ENCODE measurements at regions not wholly inside any gene's neighbourhood (a gene's known extent, or its start where the extent isn't known, plus 50 kb on each side); places are given as distances from the start of the nearest gene placed in this dataset.

DNA sequence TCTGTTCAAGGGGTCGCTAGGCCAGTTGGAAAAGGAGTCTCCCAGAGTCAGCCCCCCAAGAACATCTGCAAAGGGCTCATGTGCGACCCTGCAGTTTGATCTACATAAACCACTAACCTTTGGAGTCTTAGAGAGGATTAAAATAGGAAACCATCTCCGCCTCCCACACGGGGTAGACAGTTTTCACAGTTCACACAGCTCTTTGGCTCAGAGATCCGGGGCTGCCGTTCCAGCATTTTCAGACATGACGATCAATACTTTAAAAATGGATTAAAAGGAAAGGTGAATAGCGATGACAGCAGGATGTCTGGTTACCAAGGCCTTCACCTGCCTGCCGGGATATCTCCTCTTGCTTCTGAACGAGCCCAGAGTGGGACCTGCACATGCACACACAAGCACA is 59.8 kb upstream of the BCL11B start:
- TF ChIP-seq, protein P1, sequence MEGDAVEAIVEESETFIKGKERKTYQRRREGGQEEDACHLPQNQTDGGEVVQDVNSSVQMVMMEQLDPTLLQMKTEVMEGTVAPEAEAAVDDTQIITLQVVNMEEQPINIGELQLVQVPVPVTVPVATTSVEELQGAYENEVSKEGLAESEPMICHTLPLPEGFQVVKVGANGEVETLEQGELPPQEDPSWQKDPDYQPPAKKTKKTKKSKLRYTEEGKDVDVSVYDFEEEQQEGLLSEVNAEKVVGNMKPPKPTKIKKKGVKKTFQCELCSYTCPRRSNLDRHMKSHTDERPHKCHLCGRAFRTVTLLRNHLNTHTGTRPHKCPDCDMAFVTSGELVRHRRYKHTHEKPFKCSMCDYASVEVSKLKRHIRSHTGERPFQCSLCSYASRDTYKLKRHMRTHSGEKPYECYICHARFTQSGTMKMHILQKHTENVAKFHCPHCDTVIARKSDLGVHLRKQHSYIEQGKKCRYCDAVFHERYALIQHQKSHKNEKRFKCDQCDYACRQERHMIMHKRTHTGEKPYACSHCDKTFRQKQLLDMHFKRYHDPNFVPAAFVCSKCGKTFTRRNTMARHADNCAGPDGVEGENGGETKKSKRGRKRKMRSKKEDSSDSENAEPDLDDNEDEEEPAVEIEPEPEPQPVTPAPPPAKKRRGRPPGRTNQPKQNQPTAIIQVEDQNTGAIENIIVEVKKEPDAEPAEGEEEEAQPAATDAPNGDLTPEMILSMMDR (conservative IDR thresholded peaks at IDR 0.05; ENCODE audit: low read depth in 2 of 2), result no peak
- TF ChIP-seq EZH2phosphoT487 (IDR thresholded peaks at IDR 0.05; ENCODE audit: unreplicated experiment), result no peak
- TF ChIP-seq CREB1 (CRISPR knock-in tag; IDR thresholded peaks at IDR 0.05; ENCODE audit: low read depth), result no peak
- TF ChIP-seq STAT1 (IDR thresholded peaks at IDR 0.05; ENCODE audit: unreplicated experiment), result no peak
- TF ChIP-seq, protein P2, sequence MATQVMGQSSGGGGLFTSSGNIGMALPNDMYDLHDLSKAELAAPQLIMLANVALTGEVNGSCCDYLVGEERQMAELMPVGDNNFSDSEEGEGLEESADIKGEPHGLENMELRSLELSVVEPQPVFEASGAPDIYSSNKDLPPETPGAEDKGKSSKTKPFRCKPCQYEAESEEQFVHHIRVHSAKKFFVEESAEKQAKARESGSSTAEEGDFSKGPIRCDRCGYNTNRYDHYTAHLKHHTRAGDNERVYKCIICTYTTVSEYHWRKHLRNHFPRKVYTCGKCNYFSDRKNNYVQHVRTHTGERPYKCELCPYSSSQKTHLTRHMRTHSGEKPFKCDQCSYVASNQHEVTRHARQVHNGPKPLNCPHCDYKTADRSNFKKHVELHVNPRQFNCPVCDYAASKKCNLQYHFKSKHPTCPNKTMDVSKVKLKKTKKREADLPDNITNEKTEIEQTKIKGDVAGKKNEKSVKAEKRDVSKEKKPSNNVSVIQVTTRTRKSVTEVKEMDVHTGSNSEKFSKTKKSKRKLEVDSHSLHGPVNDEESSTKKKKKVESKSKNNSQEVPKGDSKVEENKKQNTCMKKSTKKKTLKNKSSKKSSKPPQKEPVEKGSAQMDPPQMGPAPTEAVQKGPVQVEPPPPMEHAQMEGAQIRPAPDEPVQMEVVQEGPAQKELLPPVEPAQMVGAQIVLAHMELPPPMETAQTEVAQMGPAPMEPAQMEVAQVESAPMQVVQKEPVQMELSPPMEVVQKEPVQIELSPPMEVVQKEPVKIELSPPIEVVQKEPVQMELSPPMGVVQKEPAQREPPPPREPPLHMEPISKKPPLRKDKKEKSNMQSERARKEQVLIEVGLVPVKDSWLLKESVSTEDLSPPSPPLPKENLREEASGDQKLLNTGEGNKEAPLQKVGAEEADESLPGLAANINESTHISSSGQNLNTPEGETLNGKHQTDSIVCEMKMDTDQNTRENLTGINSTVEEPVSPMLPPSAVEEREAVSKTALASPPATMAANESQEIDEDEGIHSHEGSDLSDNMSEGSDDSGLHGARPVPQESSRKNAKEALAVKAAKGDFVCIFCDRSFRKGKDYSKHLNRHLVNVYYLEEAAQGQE (IDR thresholded peaks at IDR 0.05; ENCODE audit: unreplicated experiment), result no peak
- no peak for TF ChIP-seq ZNF331 (CRISPR knock-in tag; IDR thresholded peaks at IDR 0.05; ENCODE audit: low read depth)
- no peak for TF ChIP-seq POLR2AphosphoS5 (IDR thresholded peaks at IDR 0.05; ENCODE audit: low read depth)
- TF ChIP-seq EZH2 (IDR thresholded peaks at IDR 0.05; ENCODE audit: low read depth, unreplicated experiment), result no peak
- no peak for TF ChIP-seq NANOG (IDR thresholded peaks at IDR 0.05; ENCODE audit: borderline replicate concordance)
- no peak for TF ChIP-seq ZNF114 (CRISPR knock-in tag; IDR thresholded peaks at IDR 0.05)
- TF ChIP-seq, protein P3, sequence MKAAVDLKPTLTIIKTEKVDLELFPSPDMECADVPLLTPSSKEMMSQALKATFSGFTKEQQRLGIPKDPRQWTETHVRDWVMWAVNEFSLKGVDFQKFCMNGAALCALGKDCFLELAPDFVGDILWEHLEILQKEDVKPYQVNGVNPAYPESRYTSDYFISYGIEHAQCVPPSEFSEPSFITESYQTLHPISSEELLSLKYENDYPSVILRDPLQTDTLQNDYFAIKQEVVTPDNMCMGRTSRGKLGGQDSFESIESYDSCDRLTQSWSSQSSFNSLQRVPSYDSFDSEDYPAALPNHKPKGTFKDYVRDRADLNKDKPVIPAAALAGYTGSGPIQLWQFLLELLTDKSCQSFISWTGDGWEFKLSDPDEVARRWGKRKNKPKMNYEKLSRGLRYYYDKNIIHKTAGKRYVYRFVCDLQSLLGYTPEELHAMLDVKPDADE (IDR thresholded peaks at IDR 0.05), result no peak
